ENCODE measurements at regions not wholly inside any gene's neighbourhood (a gene's known extent, or its start where the extent isn't known, plus 50 kb on each side); places are given as distances from the start of the nearest gene placed in this dataset.

GRCh38 chr5:29508131-29508530, 1685.4 kb upstream of the CDH6 start (continued):
- TF ChIP-seq ZNF462 (CRISPR knock-in tag; IDR thresholded peaks at IDR 0.05), result no peak
- TF ChIP-seq NANOG (IDR thresholded peaks at IDR 0.05; ENCODE audit: borderline replicate concordance), result no peak

GRCh38 chr5:29504411-29504810, 1689.1 kb upstream of the CDH6 start:
- H3K4me3 Mint-ChIP-seq, result no peak overlapping the region
- H3F3A ChIP-seq (replicated peaks; ENCODE audit: low read depth), result no peaks in the 10 kb centered on the region
- TF ChIP-seq JUNB (IDR thresholded peaks at IDR 0.05; ENCODE audit: unreplicated experiment), result no peak
- no peak for TF ChIP-seq ETS1 (IDR thresholded peaks at IDR 0.05)
- no peak for TF ChIP-seq EZH2 (IDR thresholded peaks at IDR 0.05; ENCODE audit: low read depth, unreplicated experiment)
- no peak for TF ChIP-seq POLR2AphosphoS5 (IDR thresholded peaks at IDR 0.05; ENCODE audit: low read depth)
- no peak for TF ChIP-seq REST (IDR thresholded peaks at IDR 0.05; ENCODE audit: unreplicated experiment)
- no peak for TF ChIP-seq NANOG (IDR thresholded peaks at IDR 0.05; ENCODE audit: borderline replicate concordance)
- TF ChIP-seq CTCF (conservative IDR thresholded peaks at IDR 0.05; ENCODE audit: low read depth in 2 of 2), result no peak
- no peak for TF ChIP-seq EZH2phosphoT487 (IDR thresholded peaks at IDR 0.05; ENCODE audit: unreplicated experiment)

More at GRCh38 chr5:29504411-29504810, 1689.1 kb upstream of the CDH6 start:
- Histone ChIP-seq H3K4me2 (no peak overlapping the region), H3K27me3 (ENCODE audit: insufficient read depth) (no peaks in the 10 kb centered on the region), H3K79me2 (replicated peaks; ENCODE audit: insufficient read depth) (no peaks in the 10 kb centered on the region), H3K9me2 (ENCODE audit: insufficient read depth) (peaks cover 6% of the 10 kb centered on the region), H4K20me1 (replicated peaks; ENCODE audit: insufficient read depth) (no peaks in the 10 kb centered on the region), H3K27ac (ENCODE audit: low read depth) (no peak overlapping the region), H3K36me3 (ENCODE audit: insufficient read depth) (no peaks in the 10 kb centered on the region), H3K4me3 (no peak overlapping the region), H3K4me1 (ENCODE audit: insufficient read depth) (0 out of 2 replicates have a peak, but pooled peaks cover 9% of the 10 kb centered on the region), H2AFZ (no peak overlapping the region)
- no peak overlapping the region for H3K27ac Mint-ChIP-seq
- peaks cover 6% of the 10 kb centered on the region for H3K36me3 Mint-ChIP-seq (ENCODE audit: low read depth)
- H3K9me3 Mint-ChIP-seq, result peaks cover 4% of the 10 kb centered on the region; the same call in 1 of the 3 replicates
- H3K4me1 Mint-ChIP-seq, result peaks cover 5% of the 10 kb centered on the region; the same call in 2 of the 3 replicates
- no peaks in the 10 kb centered on the region for H3K27me3 Mint-ChIP-seq (ENCODE audit: insufficient read depth, low read depth, poor library complexity)
- DNase-seq (ENCODE audit: low spot score) (no peak), ATAC-seq (no peak)

Data from GM23338 (cell line).